ENCODE measurements at regions not wholly inside any gene's neighbourhood (a gene's known extent, or its start where the extent isn't known, plus 50 kb on each side); places are given as distances from the start of the nearest gene placed in this dataset.

- BruUV-seq (replicated peaks) = no TSS peak
- no peak overlapping the region for H3K23ac ChIP-seq (ENCODE audit: low read depth, low read length)
- no CpG with 5 or more reads among the region's 5 CpGs for WGBS, 2 experiments (ENCODE audit: extremely low coverage in 2 of 2, insufficient read length in 1 of 2)
- no peaks in the 10 kb centered on the region for H3K9me1 ChIP-seq (ENCODE audit: insufficient read depth, low read length)
- H3K14ac ChIP-seq (replicated peaks; ENCODE audit: low read depth, low read length) = no peak overlapping the region
- H3K4me3 ChIP-seq (ENCODE audit: insufficient read depth, low read depth, low read length) = no peak overlapping the region
- intact Hi-C loops (cut with micrococcal nuclease) = no loop called here
- H2BK20ac ChIP-seq (ENCODE audit: low read depth, low read length) = no peak overlapping the region
- no peak overlapping the region for H3K18ac ChIP-seq (ENCODE audit: low read depth, low read length)
- no peaks in the 10 kb centered on the region for H3K9me3 ChIP-seq (ENCODE audit: control insufficient read depth, insufficient read depth, low read length)
- H2AFZ ChIP-seq (replicated peaks; ENCODE audit: low read length, poor library complexity) = no peak overlapping the region
- dilution Hi-C loops (cut with HindIII; ENCODE audit: low sequenced_read_pairs, unreplicated experiment) = no loop called here
- H3K36me3 ChIP-seq (ENCODE audit: control insufficient read depth, insufficient read depth, low read length) = no peaks in the 10 kb centered on the region
- H4K20me1 ChIP-seq (ENCODE audit: insufficient read depth, low read length) = no peaks in the 10 kb centered on the region
- H3K27ac ChIP-seq (ENCODE audit: insufficient read depth, low read length) = no peak overlapping the region
- no peak overlapping the region for H3K4ac ChIP-seq (ENCODE audit: low read depth, low read length)
- POLR2A ChIA-PET (ENCODE audit: unreplicated experiment) = no interaction called here
- TF ChIP-seq ELK1 (IDR thresholded peaks at IDR 0.05; ENCODE audit: borderline replicate concordance, low read depth, low read length) = no peak
- no peak for TF ChIP-seq CHD1 (IDR thresholded peaks at IDR 0.05; ENCODE audit: low read depth, low read length)
- TF ChIP-seq CEBPB (IDR thresholded peaks at IDR 0.05; ENCODE audit: low read depth, low read length) = no peak
- TF ChIP-seq FOS (IDR thresholded peaks at IDR 0.05; ENCODE audit: low read depth, low read length) = no peak
- no peak for TF ChIP-seq RFX5 (IDR thresholded peaks at IDR 0.05; ENCODE audit: low read depth, low read length)
- TF ChIP-seq POLR2A (IDR thresholded peaks at IDR 0.05; ENCODE audit: low read depth, low read length) = no peak
- no peak for TF ChIP-seq USF2 (IDR thresholded peaks at IDR 0.05; ENCODE audit: low read depth, low read length)
- no peak for TF ChIP-seq NFE2L2 (IDR thresholded peaks at IDR 0.05; ENCODE audit: low read depth, low read length)
- TF ChIP-seq CTCF (conservative IDR thresholded peaks at IDR 0.05; ENCODE audit: low read depth, low read length) = no peak
- no peak for TF ChIP-seq MAFK (IDR thresholded peaks at IDR 0.05; ENCODE audit: low read depth, low read length)
- no peak for TF ChIP-seq SMC3 (IDR thresholded peaks at IDR 0.05; ENCODE audit: low read depth, low read length)
- no peak for TF ChIP-seq MXI1 (IDR thresholded peaks at IDR 0.05; ENCODE audit: borderline replicate concordance, low read depth, low read length)
- no peak for TF ChIP-seq RCOR1 (IDR thresholded peaks at IDR 0.05; ENCODE audit: insufficient replicate concordance, low read length)
- TF ChIP-seq BHLHE40 (IDR thresholded peaks at IDR 0.05; ENCODE audit: low read depth, low read length) = no peak
- H4K8ac ChIP-seq (ENCODE audit: low read depth in 2 of 2, low read length in 2 of 2) = no peak overlapping the region
- no peak overlapping the region for H4K91ac ChIP-seq (ENCODE audit: insufficient read depth, low read depth, low read length)
- no peak overlapping the region for H2AK9ac ChIP-seq (replicated peaks; ENCODE audit: low read depth, low read length, poor library complexity)
- no peak overlapping the region for H3K4me2 ChIP-seq (ENCODE audit: low read depth, low read length)
- no peak overlapping the region for H2AK5ac ChIP-seq (ENCODE audit: low read depth, low read length)
- peaks cover 2% of the 10 kb centered on the region; the same call in 1 of the 2 replicates for H3K27me3 ChIP-seq (ENCODE audit: control insufficient read depth, insufficient read depth, low read length)
- in situ Hi-C loops (cut with MboI; ENCODE audit: low sequenced_read_pairs) = no loop called here
- no peak overlapping the region for H2BK15ac ChIP-seq (ENCODE audit: low read depth, low read length)
- H3K79me1 ChIP-seq (ENCODE audit: low read depth in 1 of 2, low read length in 2 of 2) = no peaks in the 10 kb centered on the region
- no peak overlapping the region for H3K56ac ChIP-seq (ENCODE audit: extremely low read depth, insufficient read depth, low read length)
- no peak overlapping the region for H4K5ac ChIP-seq (ENCODE audit: low read depth, low read length)
- no peak overlapping the region for H3K9ac ChIP-seq (ENCODE audit: low read depth, low read length)
- H3K4me1 ChIP-seq (ENCODE audit: control insufficient read depth, insufficient read depth, low read length) = no peaks in the 10 kb centered on the region
- CTCF ChIA-PET = no interaction called here
- ATAC-seq (ENCODE audit: low read depth) (no peak), DNase-seq (no peak)
- no peak overlapping the region for H2BK120ac ChIP-seq (ENCODE audit: low read depth, low read length)
- no peak overlapping the region for H2BK5ac ChIP-seq (ENCODE audit: low read depth, low read length, poor library complexity, severe bottlenecking)
Measured at GRCh38 chr15:35648941-35649340, 103.0 kb upstream of the DPH6 start.

All from IMR-90 (cell line).